Parathyroid adenoma (tissue), 2 donors: ENCODE measurements at regions not wholly inside any gene's neighbourhood (a gene's known extent, or its start where the extent isn't known, plus 50 kb on each side); places are given as distances from the start of the nearest gene placed in this dataset.

Experiments
- H2AFZ ChIP-seq: fragments of 300-600 bp; sonication (generic); one replicate; pipeline ENCODE4 v1.7.0; 2017; ENCODE audit warnings: antibody characterized with exemption, mild to moderate bottlenecking
- H3K27ac ChIP-seq: fragments of 300-600 bp; sonication (generic); one replicate; pipeline ENCODE4 v1.7.0; 2017
- H3K27me3 ChIP-seq: fragments of 300-600 bp; sonication (generic); one replicate; pipeline ENCODE4 v1.7.0; 2017; ENCODE audit warnings: low read length; ENCODE audit not compliant: control insufficient read depth, insufficient read depth
- H3K36me3 ChIP-seq: fragments of 300-600 bp; sonication (generic); one replicate; pipeline ENCODE4 v1.7.0; 2017; ENCODE audit warnings: low read length; ENCODE audit not compliant: control insufficient read depth, insufficient read depth
- H3K4me1 ChIP-seq: fragments of 300-600 bp; sonication (generic); one replicate; pipeline ENCODE4 v1.7.0; 2017; ENCODE audit warnings: control low read depth
- H3K4me2 ChIP-seq: fragments of 300-600 bp; sonication (generic); one replicate; pipeline ENCODE4 v1.7.0; 2017; ENCODE audit warnings: low read length
- H3K4me3 ChIP-seq: fragments of 300-600 bp; sonication (generic); one replicate; pipeline ENCODE4 v1.7.0; 2017; ENCODE audit warnings: low read depth, low read length
- H3K79me2 ChIP-seq: fragments of 300-600 bp; sonication (generic); one replicate; pipeline ENCODE4 v1.7.0; 2017; ENCODE audit warnings: control low read depth
- H3K9ac ChIP-seq: fragments of 300-600 bp; sonication (generic); one replicate; pipeline ENCODE4 v1.7.0; 2017; ENCODE audit warnings: mild to moderate bottlenecking
- H3K9me3 ChIP-seq: fragments of 300-600 bp; sonication (generic); one replicate; pipeline ENCODE4 v1.7.0; 2017; ENCODE audit warnings: low read length; ENCODE audit not compliant: control insufficient read depth
- TF ChIP-seq, protein P1 (sequence below): fragments of 300-600 bp; sonication (generic); IDR thresholded peaks from one replicate; pipeline ENCODE4 v1.7.0; 2017; ENCODE audit warnings: antibody characterized with exemption, mild to moderate bottlenecking
- donor health status: primary hyperparathyroidism.

DNA sequence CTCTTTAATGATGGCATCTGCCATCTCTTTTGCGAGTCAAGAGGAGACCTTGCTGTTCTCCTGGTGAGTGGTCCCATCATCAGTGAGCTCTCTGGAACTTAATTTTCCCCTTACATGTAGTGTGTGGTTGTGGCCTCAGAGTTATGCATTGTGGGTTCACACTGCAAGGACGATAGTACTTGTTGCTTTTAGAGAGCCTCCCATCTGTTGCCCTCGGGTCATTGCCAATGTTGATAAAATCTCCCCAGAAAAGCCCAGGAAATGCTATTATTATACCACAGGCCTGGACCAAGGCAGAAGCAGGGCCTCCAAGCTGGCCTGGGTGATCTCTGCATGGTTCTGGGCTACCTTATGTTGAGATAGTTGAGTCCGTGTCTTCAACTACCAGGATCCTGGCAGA lies 241.6 kb downstream of the BMP7 start:
- no peaks in the 10 kb centered on the region for H3K27me3 ChIP-seq
- H3K9me3 ChIP-seq: no peaks in the 10 kb centered on the region
- TF ChIP-seq, protein P1, sequence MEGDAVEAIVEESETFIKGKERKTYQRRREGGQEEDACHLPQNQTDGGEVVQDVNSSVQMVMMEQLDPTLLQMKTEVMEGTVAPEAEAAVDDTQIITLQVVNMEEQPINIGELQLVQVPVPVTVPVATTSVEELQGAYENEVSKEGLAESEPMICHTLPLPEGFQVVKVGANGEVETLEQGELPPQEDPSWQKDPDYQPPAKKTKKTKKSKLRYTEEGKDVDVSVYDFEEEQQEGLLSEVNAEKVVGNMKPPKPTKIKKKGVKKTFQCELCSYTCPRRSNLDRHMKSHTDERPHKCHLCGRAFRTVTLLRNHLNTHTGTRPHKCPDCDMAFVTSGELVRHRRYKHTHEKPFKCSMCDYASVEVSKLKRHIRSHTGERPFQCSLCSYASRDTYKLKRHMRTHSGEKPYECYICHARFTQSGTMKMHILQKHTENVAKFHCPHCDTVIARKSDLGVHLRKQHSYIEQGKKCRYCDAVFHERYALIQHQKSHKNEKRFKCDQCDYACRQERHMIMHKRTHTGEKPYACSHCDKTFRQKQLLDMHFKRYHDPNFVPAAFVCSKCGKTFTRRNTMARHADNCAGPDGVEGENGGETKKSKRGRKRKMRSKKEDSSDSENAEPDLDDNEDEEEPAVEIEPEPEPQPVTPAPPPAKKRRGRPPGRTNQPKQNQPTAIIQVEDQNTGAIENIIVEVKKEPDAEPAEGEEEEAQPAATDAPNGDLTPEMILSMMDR: no peak
- H3K27ac ChIP-seq: no peak overlapping the region
- H3K4me2 ChIP-seq: no peak overlapping the region
- H3K9ac ChIP-seq: no peak overlapping the region
- no peak overlapping the region for H2AFZ ChIP-seq
- no peaks in the 10 kb centered on the region for H3K4me1 ChIP-seq
- no peaks in the 10 kb centered on the region for H3K36me3 ChIP-seq
- H3K79me2 ChIP-seq: no peaks in the 10 kb centered on the region
- H3K4me3 ChIP-seq: no peak overlapping the region

DNA sequence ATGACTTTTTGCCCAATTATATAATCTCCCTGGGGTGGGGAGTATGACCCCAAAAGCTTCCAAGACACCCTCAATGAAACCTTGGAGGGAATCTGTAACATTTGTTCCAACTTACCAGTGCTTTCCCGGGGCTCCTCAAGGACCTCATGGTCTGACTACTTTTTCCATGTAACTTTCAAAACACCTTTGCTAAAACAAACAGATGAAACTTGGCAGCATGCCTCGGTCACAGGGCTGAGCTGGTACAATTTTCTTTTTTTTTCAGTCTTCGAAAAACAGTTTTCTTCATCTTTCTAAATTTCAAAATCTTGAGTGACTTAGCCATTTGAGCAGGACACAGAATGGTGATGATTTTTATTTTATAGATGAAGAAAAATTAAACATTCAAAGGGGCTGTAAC lies 241.2 kb downstream of the BMP7 start:
- H3K9ac ChIP-seq: no peak overlapping the region
- no peak overlapping the region for H3K4me3 ChIP-seq
- no peak overlapping the region for H2AFZ ChIP-seq
- TF ChIP-seq, protein P1: no peak
- H3K4me2 ChIP-seq: no peak overlapping the region
- H3K36me3 ChIP-seq: no peaks in the 10 kb centered on the region
- no peaks in the 10 kb centered on the region for H3K27me3 ChIP-seq
- H3K79me2 ChIP-seq: no peaks in the 10 kb centered on the region
- no peaks in the 10 kb centered on the region for H3K9me3 ChIP-seq
- H3K27ac ChIP-seq: no peak overlapping the region
- no peaks in the 10 kb centered on the region for H3K4me1 ChIP-seq

- Histone ChIP-seq H3K9ac (no peak overlapping the region), H3K4me2 (no peak overlapping the region), H3K4me1 (no peaks in the 10 kb centered on the region), H2AFZ (no peak overlapping the region), H3K27me3 (no peaks in the 10 kb centered on the region), H3K9me3 (no peaks in the 10 kb centered on the region), H3K27ac (no peak overlapping the region), H3K79me2 (no peaks in the 10 kb centered on the region), H3K36me3 (no peaks in the 10 kb centered on the region), H3K4me3 (no peak overlapping the region)
- TF ChIP-seq, protein P1: no peak
Observed at GRCh38 chr20:57025666-57026224, 240.7 kb downstream of the BMP7 start.

DNA sequence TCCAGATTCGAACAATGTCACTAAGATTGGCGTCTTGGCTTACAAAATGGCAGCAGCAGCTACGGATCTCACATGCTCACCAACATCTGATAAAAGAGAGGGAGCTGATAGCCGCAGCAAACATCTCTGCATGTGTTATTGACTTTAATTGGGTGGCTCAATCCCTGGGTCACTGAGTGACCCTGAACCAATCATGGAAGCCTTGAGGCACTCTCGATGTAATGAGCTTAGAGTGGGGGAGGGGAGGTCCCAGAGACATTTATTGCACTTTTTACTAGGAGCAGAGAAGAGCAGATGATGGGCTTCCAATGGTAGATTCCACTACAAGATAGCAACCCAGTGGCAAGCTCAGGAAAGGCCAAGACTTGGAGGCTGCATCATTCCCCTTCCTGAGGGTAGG lies 238.7 kb downstream of the BMP7 start:
- H3K79me2 ChIP-seq: no peaks in the 10 kb centered on the region
- H3K4me1 ChIP-seq: no peaks in the 10 kb centered on the region
- H3K27me3 ChIP-seq: no peaks in the 10 kb centered on the region
- no peak overlapping the region for H3K27ac ChIP-seq
- no peak overlapping the region for H3K4me2 ChIP-seq
- H3K9ac ChIP-seq: no peak overlapping the region
- TF ChIP-seq, protein P1: no peak
- H3K4me3 ChIP-seq: no peak overlapping the region
- H2AFZ ChIP-seq: no peak overlapping the region
- no peaks in the 10 kb centered on the region for H3K36me3 ChIP-seq
- no peaks in the 10 kb centered on the region for H3K9me3 ChIP-seq
